A549 (cell line): ENCODE measurements at regions not wholly inside any gene's neighbourhood (a gene's known extent, or its start where the extent isn't known, plus 50 kb on each side); places are given as distances from the start of the nearest gene placed in this dataset.

ENCODE experiments used
- BHLHE40 ChIP-seq: IDR thresholded peaks from 2 replicates; pipeline ENCODE4 v1.6.1; 2012; ENCODE audit warnings: low read depth, low read length, inconsistent platforms
- CEBPB ChIP-seq, 2 experiments: fragments of >200 bp in 1 of 2; sonication (Bioruptor Twin) in 1 of 2; formaldehyde crosslinking in 1 of 2; IDR thresholded peaks; 2 replicates each; pipeline ENCODE4 v1.6.1; 2012 to 2016
- EHMT2 ChIP-seq: fragments of 200-600 bp; sonication (generic); IDR thresholded peaks from 2 replicates; pipeline ENCODE4 v1.6.1; 2016; ENCODE audit warnings: antibody characterized with exemption, low read depth, mild to moderate bottlenecking, moderate library complexity
- EP300 ChIP-seq, 2 experiments: fragments of >200 bp; sonication (Bioruptor Twin); formaldehyde crosslinking; IDR thresholded peaks; 2 replicates in 1 of 2; 3 replicates in 1 of 2; pipeline ENCODE4 v1.6.1; 2016 to 2017
- ESRRA ChIP-seq: fragments of 150-350 bp; IDR thresholded peaks from 2 replicates; pipeline ENCODE4 v1.6.1; 2014; ENCODE audit warnings: mild to moderate bottlenecking, low read length, borderline replicate concordance
- POLR2A ChIP-seq: IDR thresholded peaks from 2 replicates; pipeline ENCODE4 v1.6.1; 2012; ENCODE audit warnings: mild to moderate bottlenecking, low read length
- RAD21 ChIP-seq, 2 experiments: fragments of >200 bp in 1 of 2; sonication (Bioruptor Twin) in 1 of 2; formaldehyde crosslinking in 1 of 2; IDR thresholded peaks in 1 of 2; conservative IDR thresholded peaks in 1 of 2; 2 replicates in 1 of 2; 3 replicates in 1 of 2; pipeline ENCODE4 v1.6.1; 2012 to 2018; ENCODE audit warnings: inconsistent platforms in 1 of 2
- SMC3 ChIP-seq: fragments of >200 bp; sonication (Bioruptor Twin); formaldehyde crosslinking; IDR thresholded peaks from 3 replicates; pipeline ENCODE4 v1.6.1; 2018; ENCODE audit warnings: inconsistent platforms
- ZFP36 ChIP-seq: fragments of 450-650 bp; IDR thresholded peaks from 2 replicates; pipeline ENCODE4 v1.6.1; 2014; ENCODE audit warnings: borderline replicate concordance; ENCODE audit not compliant: partially characterized antibody
- ZNF302 ChIP-seq: fragments of 250-450 bp; sonication (Bioruptor Pico); IDR thresholded peaks from 2 replicates; pipeline ENCODE4 v1.9.0; 2021; ENCODE audit warnings: inconsistent platforms, mild to moderate bottlenecking, moderate library complexity
- TF ChIP-seq, protein P1 (sequence below): fragments of >200 bp; sonication (Bioruptor Twin); formaldehyde crosslinking; IDR thresholded peaks from 3 replicates; pipeline ENCODE4 v1.5.1; 2016
- TF ChIP-seq, protein P2 (sequence below): IDR thresholded peaks from 2 replicates; pipeline ENCODE4 v1.6.1; 2012
- TF ChIP-seq, protein P3 (sequence below): fragments of 200-600 bp; sonication (generic); IDR thresholded peaks from 2 replicates; pipeline ENCODE4 v1.6.1; 2016; ENCODE audit warnings: antibody characterized with exemption, mild to moderate bottlenecking, moderate library complexity

DNA sequence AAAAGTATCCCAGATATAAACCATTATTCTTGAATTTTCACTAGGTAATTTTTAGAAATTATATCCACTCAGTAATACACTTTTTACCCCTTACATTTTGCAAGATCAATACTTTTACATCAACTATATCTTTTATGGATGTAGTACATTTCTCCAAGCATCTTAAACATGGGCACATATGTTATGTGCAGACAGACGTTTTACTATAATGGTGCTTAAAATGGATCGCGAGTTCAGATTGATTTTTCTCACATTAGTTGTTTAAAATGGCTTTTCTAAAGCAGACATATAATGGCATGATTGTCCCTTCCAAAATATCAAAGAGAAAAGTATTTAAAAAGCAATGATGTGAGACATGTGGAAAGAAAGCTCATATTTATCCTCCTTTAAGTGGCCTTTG, 786.1 kb downstream of the PDHA2 start:
- TF ChIP-seq ZFP36, result no peak
- TF ChIP-seq SMC3, result no peak
- TF ChIP-seq, protein P1, sequence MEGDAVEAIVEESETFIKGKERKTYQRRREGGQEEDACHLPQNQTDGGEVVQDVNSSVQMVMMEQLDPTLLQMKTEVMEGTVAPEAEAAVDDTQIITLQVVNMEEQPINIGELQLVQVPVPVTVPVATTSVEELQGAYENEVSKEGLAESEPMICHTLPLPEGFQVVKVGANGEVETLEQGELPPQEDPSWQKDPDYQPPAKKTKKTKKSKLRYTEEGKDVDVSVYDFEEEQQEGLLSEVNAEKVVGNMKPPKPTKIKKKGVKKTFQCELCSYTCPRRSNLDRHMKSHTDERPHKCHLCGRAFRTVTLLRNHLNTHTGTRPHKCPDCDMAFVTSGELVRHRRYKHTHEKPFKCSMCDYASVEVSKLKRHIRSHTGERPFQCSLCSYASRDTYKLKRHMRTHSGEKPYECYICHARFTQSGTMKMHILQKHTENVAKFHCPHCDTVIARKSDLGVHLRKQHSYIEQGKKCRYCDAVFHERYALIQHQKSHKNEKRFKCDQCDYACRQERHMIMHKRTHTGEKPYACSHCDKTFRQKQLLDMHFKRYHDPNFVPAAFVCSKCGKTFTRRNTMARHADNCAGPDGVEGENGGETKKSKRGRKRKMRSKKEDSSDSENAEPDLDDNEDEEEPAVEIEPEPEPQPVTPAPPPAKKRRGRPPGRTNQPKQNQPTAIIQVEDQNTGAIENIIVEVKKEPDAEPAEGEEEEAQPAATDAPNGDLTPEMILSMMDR, result no peak
- TF ChIP-seq ESRRA, result no peak
- TF ChIP-seq POLR2A, result no peak
- TF ChIP-seq RAD21 (conservative IDR thresholded peaks at IDR 0.05 in 1 of 2, IDR thresholded peaks at IDR 0.05 in 1 of 2), result no peak
- TF ChIP-seq, protein P2, sequence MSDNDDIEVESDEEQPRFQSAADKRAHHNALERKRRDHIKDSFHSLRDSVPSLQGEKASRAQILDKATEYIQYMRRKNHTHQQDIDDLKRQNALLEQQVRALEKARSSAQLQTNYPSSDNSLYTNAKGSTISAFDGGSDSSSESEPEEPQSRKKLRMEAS, result no peak
- TF ChIP-seq EP300 (IDR thresholded peaks at IDR 0.05), result no peak
- no peak for TF ChIP-seq ZNF302 (CRISPR knock-in tag)
- TF ChIP-seq CEBPB (IDR thresholded peaks at IDR 0.05), result no peak
- TF ChIP-seq, protein P3, sequence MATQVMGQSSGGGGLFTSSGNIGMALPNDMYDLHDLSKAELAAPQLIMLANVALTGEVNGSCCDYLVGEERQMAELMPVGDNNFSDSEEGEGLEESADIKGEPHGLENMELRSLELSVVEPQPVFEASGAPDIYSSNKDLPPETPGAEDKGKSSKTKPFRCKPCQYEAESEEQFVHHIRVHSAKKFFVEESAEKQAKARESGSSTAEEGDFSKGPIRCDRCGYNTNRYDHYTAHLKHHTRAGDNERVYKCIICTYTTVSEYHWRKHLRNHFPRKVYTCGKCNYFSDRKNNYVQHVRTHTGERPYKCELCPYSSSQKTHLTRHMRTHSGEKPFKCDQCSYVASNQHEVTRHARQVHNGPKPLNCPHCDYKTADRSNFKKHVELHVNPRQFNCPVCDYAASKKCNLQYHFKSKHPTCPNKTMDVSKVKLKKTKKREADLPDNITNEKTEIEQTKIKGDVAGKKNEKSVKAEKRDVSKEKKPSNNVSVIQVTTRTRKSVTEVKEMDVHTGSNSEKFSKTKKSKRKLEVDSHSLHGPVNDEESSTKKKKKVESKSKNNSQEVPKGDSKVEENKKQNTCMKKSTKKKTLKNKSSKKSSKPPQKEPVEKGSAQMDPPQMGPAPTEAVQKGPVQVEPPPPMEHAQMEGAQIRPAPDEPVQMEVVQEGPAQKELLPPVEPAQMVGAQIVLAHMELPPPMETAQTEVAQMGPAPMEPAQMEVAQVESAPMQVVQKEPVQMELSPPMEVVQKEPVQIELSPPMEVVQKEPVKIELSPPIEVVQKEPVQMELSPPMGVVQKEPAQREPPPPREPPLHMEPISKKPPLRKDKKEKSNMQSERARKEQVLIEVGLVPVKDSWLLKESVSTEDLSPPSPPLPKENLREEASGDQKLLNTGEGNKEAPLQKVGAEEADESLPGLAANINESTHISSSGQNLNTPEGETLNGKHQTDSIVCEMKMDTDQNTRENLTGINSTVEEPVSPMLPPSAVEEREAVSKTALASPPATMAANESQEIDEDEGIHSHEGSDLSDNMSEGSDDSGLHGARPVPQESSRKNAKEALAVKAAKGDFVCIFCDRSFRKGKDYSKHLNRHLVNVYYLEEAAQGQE, result no peak
- TF ChIP-seq EHMT2, result no peak
- TF ChIP-seq BHLHE40, result no peak
